B cell (primary cell): ENCODE measurements at regions not wholly inside any gene's neighbourhood (a gene's known extent, or its start where the extent isn't known, plus 50 kb on each side); places are given as distances from the start of the nearest gene placed in this dataset.

Source experiments
- ATAC-seq: fragments of 200-7000 bp; cut with Tn5 transposase; one replicate; pipeline ENCODE4 v1.10.0; 2021; ENCODE audit warnings: low read depth, mild to moderate bottlenecking, moderate number of reproducible peaks, moderate library complexity
- CTCF ChIA-PET: fragments of 350-600 bp; sonication (Branson Sonifier 250); formaldehyde crosslinking; loops from one replicate; lab custom pipeline; 2021; ENCODE audit warnings: antibody characterized with exemption, inconsistent platforms; lab: Charles Lee
- POLR2A ChIA-PET: fragments of 350-600 bp; sonication (Branson Sonifier 250); formaldehyde crosslinking; loops from one replicate; lab custom pipeline; 2021; ENCODE audit warnings: antibody characterized with exemption; lab: Charles Lee
- DNase-seq: peaks from one replicate; pipeline ENCODE4 v3.0.0; 2013
- H2AFZ ChIP-seq: 2 replicates; pipeline ENCODE4 v1.6.1; 2012; ENCODE audit warnings: mild to moderate bottlenecking, low read depth, low read length; ENCODE audit not compliant: insufficient read depth, poor library complexity, severe bottlenecking
- H3K27ac ChIP-seq, 2 donors: 1 replicate in 1 of 2; 2 replicates in 1 of 2; pipeline ENCODE4 v1.5.1; 2012 to 2013; ENCODE audit warnings: low read length in 2 of 2, mild to moderate bottlenecking in 2 of 2, moderate library complexity in 1 of 2
- H3K27me3 ChIP-seq, 4 experiments: fragments of 200-600 bp in 1 of 4; sonication (generic) in 1 of 4; replicated peaks in 1 of 4; 1 replicate in 2 of 4; 2 replicates in 2 of 4; pipeline versions ENCODE4 v1.6.1 to v1.7.0; 2013 to 2016; ENCODE audit warnings: low read length in 3 of 4, mild to moderate bottlenecking in 2 of 4, mixed read lengths in 1 of 4, moderate library complexity in 1 of 4; ENCODE audit not compliant: insufficient read depth in 4 of 4, control insufficient read depth in 3 of 4; ENCODE audit errors: control extremely low read depth in 1 of 4
- H3K36me3 ChIP-seq, 2 experiments: replicated peaks in 1 of 2; 1 replicate in 1 of 2; 2 replicates in 1 of 2; pipeline versions ENCODE4 v1.6.1 to v1.7.1; 2013; ENCODE audit warnings: low read length in 1 of 2; ENCODE audit not compliant: insufficient read depth in 2 of 2, control insufficient read depth in 1 of 2; ENCODE audit errors: control extremely low read depth in 1 of 2, extremely low read depth in 1 of 2
- H3K4me1 ChIP-seq, 2 donors: fragments of 200-600 bp in 1 of 2; sonication (generic) in 1 of 2; 1 replicate in 1 of 2; 2 replicates in 1 of 2; pipeline versions ENCODE4 v1.5.1 to v1.6.1; 2013 to 2017; ENCODE audit warnings: low read length in 2 of 2; ENCODE audit not compliant: control insufficient read depth in 2 of 2, insufficient read depth in 2 of 2
- H3K4me2 ChIP-seq: replicated peaks from 2 replicates; pipeline ENCODE3; 2012; ENCODE audit warnings: mild to moderate bottlenecking, low read depth, low read length; ENCODE audit not compliant: poor library complexity, severe bottlenecking
- H3K4me3 ChIP-seq, 5 experiments: fragments of 200-600 bp in 1 of 5; sonication (generic) in 1 of 5; 1 replicate in 3 of 5; 2 replicates in 2 of 5; pipeline versions ENCODE4 v1.5.1 to v1.7.0; 2011 to 2016; ENCODE audit warnings: low read length in 4 of 5, mild to moderate bottlenecking in 4 of 5, low read depth in 2 of 5, control low read depth in 1 of 5, moderate library complexity in 1 of 5; ENCODE audit not compliant: insufficient read depth in 1 of 5; ENCODE audit errors: control extremely low read depth in 1 of 5, extremely low read depth in 1 of 5
- H3K79me2 ChIP-seq: fragments of 200-600 bp; sonication (generic); one replicate; pipeline ENCODE4 v1.6.0; 2016; ENCODE audit warnings: low read length; ENCODE audit not compliant: control insufficient read depth, insufficient read depth
- H3K9ac ChIP-seq: fragments of 200-600 bp; sonication (generic); 2 replicates; pipeline ENCODE4 v1.6.1; 2017; ENCODE audit warnings: mild to moderate bottlenecking, low read length, moderate library complexity
- H3K9me3 ChIP-seq, 3 donors: one replicate each; pipeline versions ENCODE4 v1.6.1 to v1.7.1; 2013; ENCODE audit warnings: low read length in 2 of 3; ENCODE audit not compliant: control insufficient read depth in 2 of 3, insufficient read depth in 1 of 3; ENCODE audit errors: control extremely low read depth in 1 of 3
- H4K20me1 ChIP-seq: 2 replicates; pipeline ENCODE4 v1.6.0; 2012; ENCODE audit warnings: mild to moderate bottlenecking, low read length; ENCODE audit not compliant: insufficient read depth, control insufficient read depth, poor library complexity, severe bottlenecking
- H3K27ac Mint-ChIP-seq: one replicate; pipeline ENCODE4 v1.8.0; 2021; ENCODE audit warnings: mixed read lengths
- H3K27me3 Mint-ChIP-seq: one replicate; pipeline ENCODE4 v1.8.0; 2021; ENCODE audit warnings: mixed read lengths
- H3K4me1 Mint-ChIP-seq: one replicate; pipeline ENCODE4 v1.8.0; 2021; ENCODE audit warnings: mixed read lengths
- H3K4me3 Mint-ChIP-seq: one replicate; pipeline ENCODE4 v1.8.0; 2021; ENCODE audit warnings: mixed read lengths
- H3K9me3 Mint-ChIP-seq: one replicate; pipeline ENCODE4 v1.8.0; 2022; ENCODE audit warnings: mixed read lengths; ENCODE audit not compliant: insufficient read depth
- CTCF ChIP-seq: fragments of 200-600 bp; IDR thresholded peaks from one replicate; pipeline ENCODE4 v1.8.0; 2022; ENCODE audit warnings: antibody characterized with exemption, mild to moderate bottlenecking
- EZH2 ChIP-seq: IDR thresholded peaks from 2 replicates; pipeline ENCODE4 v1.6.1; 2012; ENCODE audit warnings: borderline replicate concordance, low read depth, mild to moderate bottlenecking, moderate library complexity, low read length; ENCODE audit not compliant: insufficient read depth, poor library complexity, severe bottlenecking
- WGBS: methylation state at CpG from one replicate; pipeline ENCODE4 v1.1.5; 2013; ENCODE audit warnings: missing lambda C conversion rate; ENCODE audit not compliant: insufficient coverage; 5-methylcytosine and 5-hydroxymethylcytosine counted together
- intact Hi-C: fragments of 100-400 bp; cut with micrococcal nuclease; formaldehyde crosslinking; loops from one replicate; pipeline ENCODE4 v1.10.0; 2022

- no peaks in the 10 kb centered on the region for H3K4me1 ChIP-seq
- ChIA-PET CTCF (no interaction called here), POLR2A (no interaction called here)
- peaks cover 0 to 4% (median 0%) of the 10 kb centered on the region in 3 donors for H3K9me3 ChIP-seq
- H3K4me3 ChIP-seq, result no peak overlapping the region
- no peak for ATAC-seq
- H2AFZ ChIP-seq, result no peak overlapping the region
- Mint-ChIP-seq H3K27me3 (peaks cover 32% of the 10 kb centered on the region), H3K27ac (no peak overlapping the region), H3K4me3 (no peak overlapping the region), H3K4me1 (no peaks in the 10 kb centered on the region), H3K9me3 (peaks cover 5% of the 10 kb centered on the region)
- no peak overlapping the region for H3K4me2 ChIP-seq
- WGBS, result no CpG with 5 or more reads among the region's 1 CpG
- no peaks in the 10 kb centered on the region for H3K36me3 ChIP-seq
- H3K27ac ChIP-seq, result no peak overlapping the region
- H3K27me3 ChIP-seq, result peaks cover 0 to 6% (median 0%) of the 10 kb centered on the region in 4 experiments
- TF ChIP-seq CTCF, result no peak
- TF ChIP-seq EZH2, result no peak
- intact Hi-C loops, result no loop called here
- no peaks in the 10 kb centered on the region for H3K79me2 ChIP-seq
- no peak overlapping the region for H3K9ac ChIP-seq
- no peak for DNase-seq
- H4K20me1 ChIP-seq, result no peaks in the 10 kb centered on the region
Measured at GRCh38 chr17:34874478-34874877, 86.8 kb downstream of the CCT6B start.

- ChIA-PET CTCF (no interaction called here), POLR2A (no interaction called here)
- Histone ChIP-seq H3K9ac (no peak overlapping the region), H3K4me2 (no peak overlapping the region), H3K9me3 (peaks cover 0 to 4% (median 0%) of the 10 kb centered on the region in 3 donors), H3K4me3 (no peak overlapping the region), H3K79me2 (no peaks in the 10 kb centered on the region), H2AFZ (no peak overlapping the region), H3K27ac (no peak overlapping the region), H3K4me1 (no peaks in the 10 kb centered on the region), H4K20me1 (no peaks in the 10 kb centered on the region), H3K27me3 (peaks cover 0 to 6% (median 0%) of the 10 kb centered on the region in 4 experiments), H3K36me3 (no peaks in the 10 kb centered on the region)
- ATAC-seq, result no peak
- TF ChIP-seq CTCF, result no peak
- TF ChIP-seq EZH2, result no peak
- Mint-ChIP-seq H3K27me3 (peaks cover 28% of the 10 kb centered on the region), H3K4me3 (no peak overlapping the region), H3K9me3 (peaks cover 12% of the 10 kb centered on the region), H3K4me1 (no peaks in the 10 kb centered on the region), H3K27ac (no peak overlapping the region)
- intact Hi-C loops, result no loop called here
- WGBS, result no CpG with 5 or more reads among the region's 2 CpGs
- no peak for DNase-seq
Measured at GRCh38 chr17:34872640-34873039, 88.6 kb downstream of the CCT6B start.
